GM12878 (cell line): ENCODE measurements at regions not wholly inside any gene's neighbourhood (a gene's known extent, or its start where the extent isn't known, plus 50 kb on each side); places are given as distances from the start of the nearest gene placed in this dataset.

ENCODE experiments used
- ATAC-seq: fragments of 200-7000 bp; cut with Tn5 transposase; 3 replicates; pipeline ENCODE4 v1.9.1; 2020; ENCODE audit warnings: mild to moderate bottlenecking, moderate library complexity
- BruUV-seq: library from RNA; stranded (reverse); fragments of 400-500 nt; replicated peaks from 2 replicates; lab custom pipeline; 2021; lab: Mats Ljungman, UMichigan
- CTCF ChIA-PET: fragments of 300-600 bp; sonication (Branson Sonifier 250); formaldehyde crosslinking; extraction: SDS; loops from one replicate; lab custom pipeline; 2021; ENCODE audit warnings: inconsistent platforms; lab: Yijun Ruan, JAX
- POLR2A ChIA-PET: fragments of 350-600 bp; formaldehyde crosslinking; extraction: SDS; loops from one replicate; lab custom pipeline; 2021; ENCODE audit warnings: inconsistent platforms; lab: Charles Lee
- RAD21 ChIA-PET: fragments of 300-600 bp; sonication (Branson Sonifier 250); formaldehyde crosslinking; loops from one replicate; lab custom pipeline; 2023; ENCODE audit warnings: antibody characterized with exemption; ENCODE audit not compliant: unreplicated experiment; lab: Charles Lee
- SMC1A ChIA-PET: fragments of 300-600 bp; sonication (Branson Sonifier 250); formaldehyde crosslinking; loops from one replicate; lab custom pipeline; 2023; ENCODE audit not compliant: unreplicated experiment, uncharacterized antibody; lab: Charles Lee
- DNase-seq: peaks from one replicate; pipeline ENCODE4 v3.0.0-alpha.2; 2011; ENCODE audit warnings: low read depth, low spot score
- FAIRE-seq: peaks from 3 replicates; lab custom pipeline; 2011; peaks lifted over from hg19 to GRCh38; lab: Jason Lieb, UNC
- H2AFZ ChIP-seq: 2 replicates; pipeline ENCODE4 v1.6.0; 2011; ENCODE audit warnings: low read depth, low read length, control low read depth; ENCODE audit not compliant: control insufficient read depth
- H3K27ac ChIP-seq: 2 replicates; pipeline ENCODE4 v1.5.1; 2011; ENCODE audit warnings: control low read depth; ENCODE audit not compliant: control insufficient read depth, insufficient read depth
- H3K27me3 ChIP-seq, 2 experiments: replicated peaks in 1 of 2; 2 replicates each; pipeline versions ENCODE4 v1.6.0 to v1.6.1; 2011; ENCODE audit warnings: low read length in 1 of 2; ENCODE audit not compliant: control insufficient read depth in 2 of 2, insufficient read depth in 2 of 2
- H3K36me3 ChIP-seq, 2 experiments: 2 replicates each; pipeline ENCODE4 v1.5.1; 2011; ENCODE audit warnings: low read length in 1 of 2; ENCODE audit not compliant: control insufficient read depth in 2 of 2, insufficient read depth in 2 of 2
- H3K4me1 ChIP-seq: 2 replicates; pipeline ENCODE4 v1.6.1; 2011; ENCODE audit warnings: mild to moderate bottlenecking, low read length, moderate library complexity, mixed read lengths; ENCODE audit not compliant: control insufficient read depth, insufficient read depth
- H3K4me2 ChIP-seq: 2 replicates; pipeline ENCODE4 v1.6.0; 2011; ENCODE audit warnings: control low read depth; ENCODE audit not compliant: control insufficient read depth, insufficient read depth
- H3K4me3 ChIP-seq: fragments of 200-600 bp; sonication (generic); 2 replicates; pipeline ENCODE4 v1.5.1; 2016
- H3K79me2 ChIP-seq: 2 replicates; pipeline ENCODE4 v1.6.0; 2011; ENCODE audit warnings: low read length; ENCODE audit not compliant: control insufficient read depth, insufficient read depth
- H3K9ac ChIP-seq: 2 replicates; pipeline ENCODE4 v1.8.0; 2011; ENCODE audit warnings: low read length, control low read depth, mixed read lengths; ENCODE audit not compliant: control insufficient read depth, insufficient read depth
- H3K9me3 ChIP-seq: replicated peaks from 3 replicates; pipeline ENCODE4 v1.5.1; 2011; ENCODE audit warnings: mild to moderate bottlenecking, low read length; ENCODE audit not compliant: control insufficient read depth, insufficient read depth
- H4K20me1 ChIP-seq: 2 replicates; pipeline ENCODE4 v1.6.0; 2011; ENCODE audit not compliant: control insufficient read depth, insufficient read depth
- ASH2L ChIP-seq: fragments of 300-600, 200-600 bp; sonication (generic); IDR thresholded peaks from 2 replicates; pipeline ENCODE4 v1.6.1; 2017; ENCODE audit warnings: low read depth, mild to moderate bottlenecking, borderline replicate concordance
- BMI1 ChIP-seq: fragments of 450-650 bp; IDR thresholded peaks from 2 replicates; pipeline ENCODE4 v1.6.1; 2016; ENCODE audit warnings: mild to moderate bottlenecking, moderate library complexity, borderline replicate concordance
- ESRRA ChIP-seq: IDR thresholded peaks from 2 replicates; pipeline ENCODE4 v1.6.1; 2012; ENCODE audit warnings: mild to moderate bottlenecking, low read length, improper control_type of control experiment
- IKZF2 ChIP-seq, 2 experiments: fragments of 450-650 bp; IDR thresholded peaks; 2 replicates each; pipeline ENCODE4 v1.6.1; 2017; ENCODE audit warnings: mild to moderate bottlenecking in 2 of 2, moderate library complexity in 2 of 2
- JUND ChIP-seq: IDR thresholded peaks from 2 replicates; pipeline ENCODE4 v1.6.1; 2012; ENCODE audit warnings: low read depth, mild to moderate bottlenecking, low read length, improper control_type of control experiment, moderate library complexity
- PRDM15 ChIP-seq: fragments of 450-650 bp; formaldehyde crosslinking; IDR thresholded peaks from 2 replicates; pipeline ENCODE4 v1.4.0; 2020; ENCODE audit warnings: mild to moderate bottlenecking, moderate library complexity
- WRNIP1 ChIP-seq: IDR thresholded peaks from 2 replicates; pipeline ENCODE4 v1.6.1; 2011; ENCODE audit warnings: low read depth, low read length, improper control_type of control experiment, borderline replicate concordance
- ZNF622 ChIP-seq: fragments of 450-650 bp; IDR thresholded peaks from 2 replicates; pipeline ENCODE4 v1.6.1; 2017; ENCODE audit warnings: mild to moderate bottlenecking, inconsistent platforms
- WGBS: methylation state at CpG from one replicate; pipeline ENCODE4 v1.1.6; 2016; ENCODE audit warnings: low lambda C conversion rate; ENCODE audit not compliant: insufficient replicate concordance, insufficient coverage; ENCODE audit errors: missing lambda C conversion rate; 5-methylcytosine and 5-hydroxymethylcytosine counted together
- in situ Hi-C: fragments of 300-500 bp; cut with MboI; formaldehyde crosslinking; loops from 9 replicates; pipeline ENCODE4 v1.14.3; 2018; ENCODE audit warnings: mixed read lengths
- intact Hi-C: fragments of 100-400 bp; cut with micrococcal nuclease; formaldehyde crosslinking; loops from one replicate; pipeline ENCODE4 v1.14.2; 2022; ENCODE audit not compliant: unreplicated experiment
- TF ChIP-seq, protein P1 (sequence below): IDR thresholded peaks from 2 replicates; pipeline ENCODE4 v1.6.1; 2011; ENCODE audit warnings: low read depth, mild to moderate bottlenecking, low read length, moderate library complexity, borderline replicate concordance; ENCODE audit errors: extremely low read depth

DNA sequence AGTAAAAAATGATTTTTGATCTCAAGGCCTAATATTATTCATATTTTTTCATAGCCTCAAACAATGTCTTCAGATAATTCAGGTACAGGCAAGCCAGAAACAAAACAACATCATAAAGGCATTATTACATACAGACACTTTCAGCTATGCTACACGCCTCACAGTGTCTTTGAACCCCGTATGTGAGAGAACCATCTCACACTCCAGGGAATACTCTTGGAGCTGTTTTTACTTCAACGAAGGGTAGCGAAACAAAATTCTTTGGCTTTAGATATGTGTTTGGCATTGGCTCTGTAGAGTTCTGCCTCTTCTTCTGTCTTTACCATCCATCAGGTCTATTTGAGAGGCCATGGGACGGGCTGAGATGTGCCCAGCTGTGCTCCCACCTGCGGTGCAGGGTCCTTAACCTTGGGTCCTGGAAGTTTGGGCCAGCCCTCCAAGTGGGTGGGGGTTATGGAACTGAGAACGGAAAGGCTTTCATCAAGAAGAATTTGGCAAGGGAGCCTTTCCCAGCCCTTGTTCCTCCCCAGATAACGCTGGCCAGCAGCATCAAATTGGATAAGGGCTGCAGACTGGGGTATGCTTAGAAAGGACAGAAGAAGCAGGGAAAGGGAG lies 276.9 kb downstream of the TCF7L2 start:
- Histone ChIP-seq H3K27ac (no peak overlapping the region), H3K4me1 (no peaks in the 10 kb centered on the region), H3K4me3 (no peak overlapping the region), H3K36me3 (no peaks in the 10 kb centered on the region), H3K79me2 (no peaks in the 10 kb centered on the region), H2AFZ (no peak overlapping the region), H3K4me2 (no peak overlapping the region), H3K9me3 (no peaks in the 10 kb centered on the region), H4K20me1 (no peaks in the 10 kb centered on the region), H3K9ac (no peak overlapping the region), H3K27me3 (peaks cover 0 to 3% of the 10 kb centered on the region in 2 experiments; a peak in 2 of 4 replicates)
- POLR2A ChIA-PET = interaction anchor here (0.6 kb wide), 1 partner anchor 278 kb away, joined by 7 read pairs; no protein-coding TSS in a partner anchor
- RAD21 ChIA-PET = no interaction called here
- FAIRE-seq (no peak), ATAC-seq (no peak), DNase-seq (no peak)
- TF ChIP-seq, protein P1, sequence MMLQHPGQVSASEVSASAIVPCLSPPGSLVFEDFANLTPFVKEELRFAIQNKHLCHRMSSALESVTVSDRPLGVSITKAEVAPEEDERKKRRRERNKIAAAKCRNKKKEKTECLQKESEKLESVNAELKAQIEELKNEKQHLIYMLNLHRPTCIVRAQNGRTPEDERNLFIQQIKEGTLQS = no peak
- TF ChIP-seq ESRRA (no peak), IKZF2 (IDR thresholded peaks at IDR 0.05) (no peak), ZNF622 (no peak), ASH2L (no peak), BMI1 (no peak), WRNIP1 (no peak), PRDM15 (CRISPR knock-in tag) (no peak), JUND (no peak)
- SMC1A ChIA-PET = no interaction called here
- intact Hi-C loops = no loop called here
- CTCF ChIA-PET = interaction anchor here (0.6 kb wide), 1 partner anchor 33 kb away, joined by 3 read pairs; no protein-coding TSS in a partner anchor
- no TSS peak for BruUV-seq
- 38% methylated on average over 8 of the region's 8 CpGs for WGBS
- in situ Hi-C loops = no loop called here
